ENCODE measurements at regions not wholly inside any gene's neighbourhood (a gene's known extent, or its start where the extent isn't known, plus 50 kb on each side); places are given as distances from the start of the nearest gene placed in this dataset.

DNA sequence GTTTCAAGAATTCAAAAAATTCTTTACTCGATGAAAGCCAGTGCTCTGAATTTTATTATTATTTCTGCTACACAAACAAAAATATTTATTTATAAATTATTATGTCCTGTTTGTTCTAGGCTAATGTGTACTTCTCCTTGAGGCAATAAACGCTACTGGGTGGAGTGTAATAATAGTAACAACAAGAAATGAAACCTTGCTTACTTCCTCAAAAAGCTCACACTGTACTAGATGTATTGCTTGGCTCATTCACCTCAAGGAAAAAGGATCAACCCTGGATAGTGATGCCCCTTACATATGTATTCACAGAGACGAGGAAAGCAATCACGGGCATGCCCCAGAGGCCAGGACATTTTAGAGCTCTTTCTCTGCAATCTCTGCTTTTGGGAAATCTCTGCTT, 685.6 kb upstream of the NXPH2 start:
- Histone ChIP-seq H3K4me3 (ENCODE audit: low read depth, low read length) (no peak overlapping the region), H3K27ac (ENCODE audit: low read depth, low read length) (no peak overlapping the region), H3K9me3 (ENCODE audit: control insufficient read depth, insufficient read depth, low read length) (peaks cover 4% of the 10 kb centered on the region; the same call in 1 of the 2 replicates), H3K27me3 (ENCODE audit: control insufficient read depth, insufficient read depth, low read length) (no peaks in the 10 kb centered on the region)
- POLR2A ChIA-PET, result no interaction called here
- TF ChIP-seq, protein P1, sequence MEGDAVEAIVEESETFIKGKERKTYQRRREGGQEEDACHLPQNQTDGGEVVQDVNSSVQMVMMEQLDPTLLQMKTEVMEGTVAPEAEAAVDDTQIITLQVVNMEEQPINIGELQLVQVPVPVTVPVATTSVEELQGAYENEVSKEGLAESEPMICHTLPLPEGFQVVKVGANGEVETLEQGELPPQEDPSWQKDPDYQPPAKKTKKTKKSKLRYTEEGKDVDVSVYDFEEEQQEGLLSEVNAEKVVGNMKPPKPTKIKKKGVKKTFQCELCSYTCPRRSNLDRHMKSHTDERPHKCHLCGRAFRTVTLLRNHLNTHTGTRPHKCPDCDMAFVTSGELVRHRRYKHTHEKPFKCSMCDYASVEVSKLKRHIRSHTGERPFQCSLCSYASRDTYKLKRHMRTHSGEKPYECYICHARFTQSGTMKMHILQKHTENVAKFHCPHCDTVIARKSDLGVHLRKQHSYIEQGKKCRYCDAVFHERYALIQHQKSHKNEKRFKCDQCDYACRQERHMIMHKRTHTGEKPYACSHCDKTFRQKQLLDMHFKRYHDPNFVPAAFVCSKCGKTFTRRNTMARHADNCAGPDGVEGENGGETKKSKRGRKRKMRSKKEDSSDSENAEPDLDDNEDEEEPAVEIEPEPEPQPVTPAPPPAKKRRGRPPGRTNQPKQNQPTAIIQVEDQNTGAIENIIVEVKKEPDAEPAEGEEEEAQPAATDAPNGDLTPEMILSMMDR (IDR thresholded peaks at IDR 0.05; ENCODE audit: low read depth, low read length), result no peak
- CTCF ChIA-PET, result no interaction called here
- no peak for DNase-seq (ENCODE audit: low read depth, low spot score)

DNA sequence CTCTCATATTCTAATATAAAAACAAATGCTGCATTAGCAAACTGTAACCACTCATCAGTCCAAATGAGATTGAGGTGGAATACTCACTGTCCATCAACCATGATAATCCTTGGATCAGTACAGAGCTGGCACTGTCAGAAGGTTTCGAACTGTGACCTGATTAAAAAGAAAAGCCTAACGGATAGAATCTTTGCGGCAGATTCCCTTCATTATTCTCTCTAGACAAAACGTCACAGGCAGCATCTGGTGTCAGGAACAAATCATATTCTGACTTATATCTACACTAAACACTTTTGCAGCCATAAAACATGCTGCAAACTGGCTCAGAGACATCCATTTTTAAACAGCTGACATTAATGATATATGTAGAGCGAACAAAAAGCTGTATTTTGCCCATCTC, 677.7 kb upstream of the NXPH2 start:
- TF ChIP-seq, protein P1 (IDR thresholded peaks at IDR 0.05; ENCODE audit: low read depth, low read length), result no peak
- POLR2A ChIA-PET, result no interaction called here
- CTCF ChIA-PET, result no interaction called here

DNA sequence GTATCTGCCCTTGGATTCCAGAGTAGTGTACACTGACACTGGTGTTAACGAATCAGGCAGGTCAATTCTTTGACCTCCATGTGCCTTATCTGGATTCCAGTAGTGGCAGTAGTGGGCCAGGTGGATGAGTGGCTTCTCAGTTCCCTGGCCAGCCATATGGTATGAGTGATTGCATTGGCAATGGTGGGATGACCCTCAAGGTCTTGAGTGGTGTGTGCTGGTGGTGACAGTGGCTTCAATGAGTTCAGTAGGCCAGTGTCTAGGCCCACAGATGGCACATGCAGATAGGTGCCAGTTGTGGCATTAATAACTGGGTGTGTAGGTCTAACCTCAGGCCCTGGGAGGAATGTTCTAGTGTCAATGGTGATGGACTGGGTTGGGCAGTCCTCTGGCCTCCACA, 674.1 kb upstream of the NXPH2 start:
- POLR2A ChIA-PET, result no interaction called here
- H3K27me3 ChIP-seq (ENCODE audit: control insufficient read depth, insufficient read depth, low read length), result no peaks in the 10 kb centered on the region
- DNase-seq (ENCODE audit: low read depth, low spot score), result no peak
- CTCF ChIA-PET, result no interaction called here
- H3K4me3 ChIP-seq (ENCODE audit: low read depth, low read length), result no peak overlapping the region
- H3K9me3 ChIP-seq (ENCODE audit: control insufficient read depth, insufficient read depth, low read length), result peaks cover 13% of the 10 kb centered on the region
- TF ChIP-seq, protein P1 (IDR thresholded peaks at IDR 0.05; ENCODE audit: low read depth, low read length), result no peak
- no peak overlapping the region for H3K27ac ChIP-seq (ENCODE audit: low read depth, low read length)

More for the DNA sequence above, 677.7 kb upstream of the NXPH2 start:
- no peaks in the 10 kb centered on the region for H3K27me3 ChIP-seq (ENCODE audit: control insufficient read depth, insufficient read depth, low read length)
- no peak for DNase-seq (ENCODE audit: low read depth, low spot score)
- no peak overlapping the region for H3K27ac ChIP-seq (ENCODE audit: low read depth, low read length)
- H3K4me3 ChIP-seq (ENCODE audit: low read depth, low read length), result no peak overlapping the region
- H3K9me3 ChIP-seq (ENCODE audit: control insufficient read depth, insufficient read depth, low read length), result peaks cover 10% of the 10 kb centered on the region

DNA sequence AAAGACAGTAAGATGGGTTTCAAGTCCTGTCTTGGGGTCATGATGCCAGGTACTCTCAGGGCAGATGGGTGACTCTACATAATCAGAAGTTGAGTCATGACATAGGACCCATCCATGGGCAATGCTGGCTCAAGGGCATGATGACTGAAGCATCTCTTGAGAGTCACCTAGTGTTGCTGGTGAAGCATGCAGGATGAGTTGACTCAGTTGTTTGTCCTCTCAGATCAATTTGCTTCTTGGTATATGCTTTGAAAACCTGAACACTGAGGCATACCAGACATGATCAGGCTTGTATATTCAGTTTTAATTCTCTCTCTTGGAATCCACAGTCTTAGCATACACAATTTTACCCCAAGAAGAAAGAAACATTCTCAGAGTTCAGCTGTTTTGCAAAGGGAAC, 658.9 kb upstream of the NXPH2 start:
- CTCF ChIA-PET, result no interaction called here

DNA sequence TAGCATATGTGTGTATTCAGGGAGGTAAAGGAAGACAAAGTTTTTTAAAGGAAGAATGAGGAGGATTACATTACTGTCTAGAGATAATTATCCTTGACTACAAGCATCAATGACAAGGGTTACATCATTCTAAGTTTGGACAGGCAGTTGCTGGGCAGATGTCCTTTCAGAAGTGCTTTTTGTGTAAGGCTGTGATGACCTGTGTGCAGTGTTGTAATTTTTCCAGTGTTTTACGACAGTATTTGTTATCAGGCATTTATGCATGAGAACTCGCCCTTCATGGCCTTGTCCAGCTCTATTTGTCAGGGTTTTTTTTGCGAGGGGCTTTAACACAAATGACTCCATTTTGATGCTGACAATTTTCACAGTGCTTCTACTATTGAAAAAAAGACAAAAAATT, 658.3 kb upstream of the NXPH2 start:
- H3K9me3 ChIP-seq (ENCODE audit: control insufficient read depth, insufficient read depth, low read length), result peaks cover 3% of the 10 kb centered on the region
- CTCF ChIA-PET, result no interaction called here
- H3K27ac ChIP-seq (ENCODE audit: low read depth, low read length), result no peak overlapping the region
- no peak overlapping the region for H3K4me3 ChIP-seq (ENCODE audit: low read depth, low read length)
- TF ChIP-seq, protein P1 (IDR thresholded peaks at IDR 0.05; ENCODE audit: low read depth, low read length), result no peak
- H3K27me3 ChIP-seq (ENCODE audit: control insufficient read depth, insufficient read depth, low read length), result no peaks in the 10 kb centered on the region
- no peak for DNase-seq (ENCODE audit: low read depth, low spot score)
- POLR2A ChIA-PET, result no interaction called here

More for the DNA sequence above, 658.9 kb upstream of the NXPH2 start:
- TF ChIP-seq, protein P1 (IDR thresholded peaks at IDR 0.05; ENCODE audit: low read depth, low read length), result no peak
- Histone ChIP-seq H3K9me3 (ENCODE audit: control insufficient read depth, insufficient read depth, low read length) (peaks cover 3% of the 10 kb centered on the region), H3K27ac (ENCODE audit: low read depth, low read length) (no peak overlapping the region), H3K27me3 (ENCODE audit: control insufficient read depth, insufficient read depth, low read length) (no peaks in the 10 kb centered on the region), H3K4me3 (ENCODE audit: low read depth, low read length) (no peak overlapping the region)
- no peak for DNase-seq (ENCODE audit: low read depth, low spot score)
- POLR2A ChIA-PET, result no interaction called here
